K562 (cell line): ENCODE measurements at regions not wholly inside any gene's neighbourhood (a gene's known extent, or its start where the extent isn't known, plus 50 kb on each side); places are given as distances from the start of the nearest gene placed in this dataset.

Source experiments
- AFF1 ChIP-seq, 2 experiments: fragments of 450-650 bp; IDR thresholded peaks; 2 replicates each; pipeline ENCODE4 v1.6.1; 2018; ENCODE audit warnings: mild to moderate bottlenecking in 2 of 2, low read depth in 1 of 2; ENCODE audit not compliant: partially characterized antibody in 2 of 2
- BDP1 ChIP-seq: IDR thresholded peaks from 3 replicates; pipeline ENCODE4 v1.6.1; 2011; ENCODE audit not compliant: insufficient read length, insufficient read depth
- DEAF1 ChIP-seq: fragments of 450-650 bp; formaldehyde crosslinking; IDR thresholded peaks from 2 replicates; pipeline ENCODE4 v1.4.0; 2020; ENCODE audit warnings: mild to moderate bottlenecking, moderate library complexity
- GABPB2 ChIP-seq: fragments of 250-450 bp; sonication (Bioruptor Pico); conservative IDR thresholded peaks from 2 replicates; pipeline ENCODE4 v1.5.1; 2021; ENCODE audit warnings: mild to moderate bottlenecking
- HDAC3 ChIP-seq: fragments of 450-650 bp; IDR thresholded peaks from 2 replicates; pipeline ENCODE4 v1.6.1; 2018; ENCODE audit warnings: borderline replicate concordance, mild to moderate bottlenecking, moderate library complexity; ENCODE audit not compliant: partially characterized antibody
- HIVEP1 ChIP-seq: fragments of 250-450 bp; sonication (Bioruptor Pico); IDR thresholded peaks from 2 replicates; pipeline ENCODE4 v1.4.0; 2020; ENCODE audit warnings: mild to moderate bottlenecking
- MXD1 ChIP-seq: fragments of 250-450 bp; sonication (Bioruptor Pico); IDR thresholded peaks from 2 replicates; pipeline ENCODE4 v1.8.0; 2021; ENCODE audit warnings: borderline replicate concordance, mild to moderate bottlenecking, moderate library complexity; ENCODE audit not compliant: poor library complexity, severe bottlenecking
- MXI1 ChIP-seq: IDR thresholded peaks from 2 replicates; pipeline ENCODE4 v1.6.1; 2011; ENCODE audit warnings: low read depth, mild to moderate bottlenecking, improper control_type of control experiment, low read length
- PPARD ChIP-seq: fragments of 250-450 bp; sonication (Bioruptor Pico); IDR thresholded peaks from 2 replicates; pipeline ENCODE4 v1.8.0; 2022; ENCODE audit warnings: inconsistent platforms, mild to moderate bottlenecking, moderate library complexity
- PRDM10 ChIP-seq: fragments of 450-650 bp; IDR thresholded peaks from 2 replicates; pipeline ENCODE4 v1.6.1; 2018; ENCODE audit not compliant: partially characterized antibody
- SMC3 ChIP-seq: conservative IDR thresholded peaks from 2 replicates; pipeline ENCODE4 v1.6.1; 2011; ENCODE audit warnings: low read depth, low read length, improper control_type of control experiment; ENCODE audit not compliant: insufficient read depth
- ZNF518B ChIP-seq: fragments of 250-450 bp; sonication (Bioruptor Pico); IDR thresholded peaks from 2 replicates; pipeline ENCODE4 v1.5.0; 2021; ENCODE audit warnings: mild to moderate bottlenecking, moderate library complexity

- no peak for TF ChIP-seq GABPB2
- TF ChIP-seq BDP1: no peak
- no peak for TF ChIP-seq ZNF518B
- peak; percentile 81 for TF ChIP-seq DEAF1 (CRISPR knock-in tag)
- TF ChIP-seq HDAC3: no peak
- TF ChIP-seq SMC3: peak; percentile 69
- TF ChIP-seq PPARD (CRISPR knock-in tag): no peak
- TF ChIP-seq AFF1 (IDR thresholded peaks at IDR 0.05; ENCODE audit: low read depth in 1 of 2, partially characterized antibody in 2 of 2): no peak
- TF ChIP-seq HIVEP1 (CRISPR knock-in tag): no peak
- TF ChIP-seq MXD1 (CRISPR knock-in tag): no peak
- no peak for TF ChIP-seq MXI1
- TF ChIP-seq PRDM10: no peak
These were observed 342.7 kb upstream of the NR5A2 start (continued) for GRCh38 chr1:199684686-199685273.
